HCT116 (cell line): ENCODE measurements at regions not wholly inside any gene's neighbourhood (a gene's known extent, or its start where the extent isn't known, plus 50 kb on each side); places are given as distances from the start of the nearest gene placed in this dataset.

Experiments used
- ATAC-seq: fragments of 200-7000 bp; cut with Tn5 transposase; 2 replicates; pipeline ENCODE4 v1.9.1; 2020; ENCODE audit warnings: mild to moderate bottlenecking, moderate library complexity
- BruUV-seq: library from RNA; stranded (reverse); fragments of 400-500 nt; replicated peaks from 2 replicates; lab custom pipeline; 2021; lab: Mats Ljungman, UMichigan
- CTCF ChIA-PET: fragments of 300-600 bp; sonication (Branson Sonifier 250); formaldehyde crosslinking; loops from one replicate; lab custom pipeline; 2021; ENCODE audit warnings: antibody characterized with exemption; lab: Charles Lee
- POLR2A ChIA-PET: fragments of 300-600, 350-600 bp; sonication (Branson Sonifier 250); formaldehyde crosslinking; loops from one replicate; lab custom pipeline; 2021; ENCODE audit warnings: antibody characterized with exemption; lab: Charles Lee
- RAD21 ChIA-PET, 2 experiments: fragments of 300-600 bp; sonication (Branson Sonifier 250); formaldehyde crosslinking; loops; one replicate each; lab custom pipeline; 2023; ENCODE audit warnings: low total read pairs in 2 of 2; ENCODE audit not compliant: uncharacterized antibody in 2 of 2, unreplicated experiment in 2 of 2, low non-redundant PET in 1 of 2; lab: Charles Lee
- DNase-seq: peaks from one replicate; pipeline ENCODE4 v3.0.0-alpha.2; 2010; ENCODE audit warnings: low read depth, low spot score
- H2AFZ ChIP-seq: fragments of 200-600 bp; shearing (Covaris generic), sonication (generic); 2 replicates; pipeline ENCODE4 v1.6.1; 2017; ENCODE audit warnings: low read depth, mixed run types, mixed read lengths, antibody characterized with exemption, low read length; ENCODE audit not compliant: poor library complexity, severe bottlenecking
- H3K27ac ChIP-seq: 2 replicates; pipeline ENCODE4 v1.5.1; 2012; ENCODE audit warnings: low read depth, low read length
- H3K27me3 ChIP-seq: fragments of 200-600 bp; sonication (generic); 2 replicates; pipeline ENCODE4 v1.6.1; 2016; ENCODE audit warnings: mixed run types, low read length, mixed read lengths; ENCODE audit not compliant: insufficient read depth
- H3K36me3 ChIP-seq, 2 experiments: fragments of 200-500 bp in 1 of 2; fragments of 200-600 bp in 1 of 2; sonication (Bioruptor generic) in 1 of 2; sonication (generic) in 1 of 2; 2 replicates each; pipeline versions ENCODE4 v1.5.1 to v1.6.1; 2014 to 2016; ENCODE audit warnings: low read length in 2 of 2, inconsistent platforms in 1 of 2, mixed read lengths in 1 of 2, mixed run types in 1 of 2; ENCODE audit not compliant: insufficient read depth in 2 of 2, control insufficient read depth in 1 of 2
- H3K4me1 ChIP-seq, 2 experiments: fragments of 200-600 bp in 1 of 2; sonication (generic) in 1 of 2; 2 replicates each; pipeline versions ENCODE4 v1.5.1 to v1.6.1; 2012 to 2017; ENCODE audit warnings: low read length in 2 of 2, inconsistent platforms in 1 of 2, mild to moderate bottlenecking in 1 of 2, mixed read lengths in 1 of 2, mixed run types in 1 of 2, moderate library complexity in 1 of 2; ENCODE audit not compliant: insufficient read depth in 2 of 2, control insufficient read depth in 1 of 2
- H3K4me2 ChIP-seq: fragments of 200-600 bp; sonication (generic); 2 replicates; pipeline ENCODE4 v1.6.1; 2017; ENCODE audit warnings: mixed run types, low read length, mixed read lengths
- H3K4me3 ChIP-seq, 2 experiments: fragments of 200-600 bp in 1 of 2; sonication (generic) in 1 of 2; replicated peaks in 1 of 2; 2 replicates each; pipeline ENCODE4 v1.5.1; 2011 to 2016; ENCODE audit warnings: low read length in 2 of 2, control low read depth in 1 of 2, low read depth in 1 of 2, mild to moderate bottlenecking in 1 of 2, mixed read lengths in 1 of 2, mixed run types in 1 of 2
- H3K79me2 ChIP-seq: fragments of 200-600 bp; sonication (generic); 2 replicates; pipeline ENCODE4 v1.6.1; 2017; ENCODE audit warnings: mild to moderate bottlenecking, mixed run types, low read length, moderate library complexity, mixed read lengths; ENCODE audit not compliant: insufficient read depth
- H3K9ac ChIP-seq: fragments of 200-600 bp; sonication (generic); 2 replicates; pipeline ENCODE4 v1.6.1; 2016; ENCODE audit warnings: low read length, mixed read lengths
- H3K9me2 ChIP-seq: fragments of 200-600 bp; sonication (generic), shearing (Covaris generic); 2 replicates; pipeline ENCODE4 v1.6.1; 2017; ENCODE audit warnings: mixed run types, mild to moderate bottlenecking, moderate library complexity; ENCODE audit not compliant: insufficient read depth
- H3K9me3 ChIP-seq, 2 experiments: fragments of 200-500 bp in 1 of 2; fragments of 200-600 bp in 1 of 2; sonication (Bioruptor generic) in 1 of 2; sonication (generic) in 1 of 2; 2 replicates each; pipeline ENCODE4 v1.6.1; 2014 to 2017; ENCODE audit warnings: low read length in 2 of 2, mixed read lengths in 2 of 2, inconsistent platforms in 1 of 2, low read depth in 1 of 2, mild to moderate bottlenecking in 1 of 2, mixed run types in 1 of 2, moderate library complexity in 1 of 2; ENCODE audit not compliant: control insufficient read depth in 1 of 2, insufficient read depth in 1 of 2
- H4K20me1 ChIP-seq: fragments of 200-600 bp; sonication (generic), shearing (Covaris generic); 2 replicates; pipeline ENCODE4 v1.6.1; 2017; ENCODE audit warnings: mixed run types, mild to moderate bottlenecking, moderate library complexity; ENCODE audit not compliant: insufficient read depth
- EGR1 ChIP-seq: IDR thresholded peaks from 2 replicates; pipeline ENCODE4 v1.6.1; 2012; ENCODE audit warnings: low read depth
- POLR2A ChIP-seq: IDR thresholded peaks from 2 replicates; pipeline ENCODE4 v1.7.0; 2011; ENCODE audit warnings: borderline replicate concordance; ENCODE audit not compliant: insufficient read depth, insufficient read length; ENCODE audit errors: extremely low read depth
- POLR2AphosphoS5 ChIP-seq: IDR thresholded peaks from 2 replicates; pipeline ENCODE4 v1.6.1; 2011; ENCODE audit warnings: mild to moderate bottlenecking, low read depth, low read length, moderate library complexity
- TCF7L2 ChIP-seq: IDR thresholded peaks from 2 replicates; pipeline ENCODE4 v1.7.0; 2011; ENCODE audit warnings: borderline replicate concordance, inconsistent platforms; ENCODE audit not compliant: insufficient read depth, insufficient read length; ENCODE audit errors: extremely low read depth
- ZFX ChIP-seq: fragments of 450-650 bp; IDR thresholded peaks from 2 replicates; pipeline ENCODE4 v1.6.1; 2017
- intact Hi-C: fragments of 100-400 bp; cut with micrococcal nuclease; formaldehyde crosslinking; loops from 2 replicates; pipeline ENCODE4 v1.10.0; 2022
- TF ChIP-seq, protein P1 (sequence below), 3 experiments: fragments of 200-600 bp in 1 of 3; sonication (generic) in 1 of 3; IDR thresholded peaks in 2 of 3; conservative IDR thresholded peaks in 1 of 3; 2 replicates each; pipeline ENCODE4 v1.5.1; 2012 to 2017; ENCODE audit warnings: low read depth in 2 of 3, low read length in 2 of 3, antibody characterized with exemption in 1 of 3, borderline replicate concordance in 1 of 3, control low read depth in 1 of 3, mild to moderate bottlenecking in 1 of 3, mixed read lengths in 1 of 3, mixed run types in 1 of 3, moderate library complexity in 1 of 3; ENCODE audit not compliant: insufficient read depth in 1 of 3
- TF ChIP-seq, protein P2 (sequence below): IDR thresholded peaks from 2 replicates; pipeline ENCODE4 v1.6.1; 2012; ENCODE audit warnings: low read depth
- TF ChIP-seq, protein P3 (sequence below): IDR thresholded peaks from 2 replicates; pipeline ENCODE4 v1.6.1; 2012

DNA sequence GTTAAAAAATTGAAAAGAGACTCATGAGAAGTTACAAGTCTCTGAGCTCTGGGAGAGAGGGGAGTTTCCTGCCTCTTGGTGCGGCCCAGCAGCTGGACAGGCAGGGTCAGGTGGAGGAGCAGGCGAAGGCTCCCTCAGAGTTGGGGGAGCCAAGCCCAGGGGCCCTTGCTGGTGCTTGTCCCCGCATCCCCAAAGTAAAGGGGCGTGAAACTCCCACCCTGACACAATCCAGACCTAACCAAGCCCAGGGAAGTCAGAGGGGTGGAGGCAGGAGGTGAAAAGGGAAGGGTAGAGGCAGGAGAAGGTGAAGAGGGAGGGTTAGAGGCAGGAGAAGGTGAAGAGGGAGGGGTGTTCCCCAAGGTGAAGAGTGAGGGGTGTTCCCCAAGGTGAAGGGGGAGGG lies 322.8 kb downstream of the GLRX3 start:
- TF ChIP-seq POLR2A (no peak), ZFX (no peak), EGR1 (no peak)
- TF ChIP-seq, protein P1, sequence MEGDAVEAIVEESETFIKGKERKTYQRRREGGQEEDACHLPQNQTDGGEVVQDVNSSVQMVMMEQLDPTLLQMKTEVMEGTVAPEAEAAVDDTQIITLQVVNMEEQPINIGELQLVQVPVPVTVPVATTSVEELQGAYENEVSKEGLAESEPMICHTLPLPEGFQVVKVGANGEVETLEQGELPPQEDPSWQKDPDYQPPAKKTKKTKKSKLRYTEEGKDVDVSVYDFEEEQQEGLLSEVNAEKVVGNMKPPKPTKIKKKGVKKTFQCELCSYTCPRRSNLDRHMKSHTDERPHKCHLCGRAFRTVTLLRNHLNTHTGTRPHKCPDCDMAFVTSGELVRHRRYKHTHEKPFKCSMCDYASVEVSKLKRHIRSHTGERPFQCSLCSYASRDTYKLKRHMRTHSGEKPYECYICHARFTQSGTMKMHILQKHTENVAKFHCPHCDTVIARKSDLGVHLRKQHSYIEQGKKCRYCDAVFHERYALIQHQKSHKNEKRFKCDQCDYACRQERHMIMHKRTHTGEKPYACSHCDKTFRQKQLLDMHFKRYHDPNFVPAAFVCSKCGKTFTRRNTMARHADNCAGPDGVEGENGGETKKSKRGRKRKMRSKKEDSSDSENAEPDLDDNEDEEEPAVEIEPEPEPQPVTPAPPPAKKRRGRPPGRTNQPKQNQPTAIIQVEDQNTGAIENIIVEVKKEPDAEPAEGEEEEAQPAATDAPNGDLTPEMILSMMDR (IDR thresholded peaks at IDR 0.05 in 2 of 3, conservative IDR thresholded peaks at IDR 0.05 in 1 of 3; ENCODE audit: borderline replicate concordance in 1 of 3, insufficient read depth in 1 of 3, low read depth in 2 of 3, low read length in 2 of 3): no peak
- Histone ChIP-seq H3K4me1 (no peaks in the 10 kb centered on the region), H3K4me3 (no peak overlapping the region), H3K27me3 (no peaks in the 10 kb centered on the region), H4K20me1 (no peaks in the 10 kb centered on the region), H3K27ac (no peak overlapping the region), H3K79me2 (no peaks in the 10 kb centered on the region), H3K9me3 (no peaks in the 10 kb centered on the region), H3K9me2 (no peaks in the 10 kb centered on the region), H3K9ac (no peak overlapping the region), H3K4me2 (no peak overlapping the region), H3K36me3 (no peaks in the 10 kb centered on the region), H2AFZ (no peak overlapping the region)
- intact Hi-C loops: no loop called here
- DNase-seq: no peak
- ChIA-PET RAD21 (no interaction called here), CTCF (no interaction called here), POLR2A (no interaction called here)
- no peak for ATAC-seq
- no TSS peak for BruUV-seq

DNA sequence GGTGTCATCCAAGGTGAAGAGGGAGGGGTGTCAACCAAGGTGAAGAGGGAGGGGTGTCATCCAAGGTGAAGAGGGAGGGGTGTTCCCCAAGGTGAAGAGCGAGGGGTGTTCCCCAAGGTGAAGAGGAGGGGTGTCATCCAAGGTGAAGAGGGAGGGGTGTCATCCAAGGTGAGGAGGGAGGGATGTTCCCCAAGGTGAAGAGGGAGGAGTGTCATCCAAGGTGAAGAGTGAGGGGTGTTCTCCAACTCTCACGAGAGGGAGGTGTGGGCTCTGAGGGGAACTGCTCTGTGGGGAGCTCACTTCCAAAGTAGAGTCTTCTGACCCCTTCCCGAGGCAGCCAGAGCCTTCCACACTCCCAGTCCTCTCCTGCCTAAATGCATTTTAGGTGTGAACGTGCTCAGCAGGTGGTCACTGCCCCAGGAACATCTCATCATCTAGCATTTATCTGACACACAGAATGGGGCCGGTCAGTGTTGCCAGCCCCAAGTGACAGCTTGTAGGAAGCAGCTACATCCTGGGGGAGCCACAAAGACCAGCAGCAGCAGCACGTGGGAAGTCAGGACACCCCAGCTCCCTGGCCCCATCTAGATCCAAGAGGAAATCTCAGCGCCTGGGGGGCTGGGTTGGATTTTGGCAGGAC lies 323.8 kb downstream of the GLRX3 start:
- intact Hi-C loops: no loop called here
- Histone ChIP-seq H3K27ac (no peak overlapping the region), H3K36me3 (no peaks in the 10 kb centered on the region), H4K20me1 (no peaks in the 10 kb centered on the region), H3K9me3 (no peaks in the 10 kb centered on the region), H3K27me3 (no peaks in the 10 kb centered on the region), H3K9me2 (no peaks in the 10 kb centered on the region), H3K9ac (no peak overlapping the region), H3K4me3 (no peak overlapping the region), H3K79me2 (no peaks in the 10 kb centered on the region), H3K4me1 (no peaks in the 10 kb centered on the region), H2AFZ (no peak overlapping the region), H3K4me2 (no peak overlapping the region)
- ChIA-PET RAD21 (no interaction called here), POLR2A (no interaction called here), CTCF (no interaction called here)
- TF ChIP-seq, protein P2, sequence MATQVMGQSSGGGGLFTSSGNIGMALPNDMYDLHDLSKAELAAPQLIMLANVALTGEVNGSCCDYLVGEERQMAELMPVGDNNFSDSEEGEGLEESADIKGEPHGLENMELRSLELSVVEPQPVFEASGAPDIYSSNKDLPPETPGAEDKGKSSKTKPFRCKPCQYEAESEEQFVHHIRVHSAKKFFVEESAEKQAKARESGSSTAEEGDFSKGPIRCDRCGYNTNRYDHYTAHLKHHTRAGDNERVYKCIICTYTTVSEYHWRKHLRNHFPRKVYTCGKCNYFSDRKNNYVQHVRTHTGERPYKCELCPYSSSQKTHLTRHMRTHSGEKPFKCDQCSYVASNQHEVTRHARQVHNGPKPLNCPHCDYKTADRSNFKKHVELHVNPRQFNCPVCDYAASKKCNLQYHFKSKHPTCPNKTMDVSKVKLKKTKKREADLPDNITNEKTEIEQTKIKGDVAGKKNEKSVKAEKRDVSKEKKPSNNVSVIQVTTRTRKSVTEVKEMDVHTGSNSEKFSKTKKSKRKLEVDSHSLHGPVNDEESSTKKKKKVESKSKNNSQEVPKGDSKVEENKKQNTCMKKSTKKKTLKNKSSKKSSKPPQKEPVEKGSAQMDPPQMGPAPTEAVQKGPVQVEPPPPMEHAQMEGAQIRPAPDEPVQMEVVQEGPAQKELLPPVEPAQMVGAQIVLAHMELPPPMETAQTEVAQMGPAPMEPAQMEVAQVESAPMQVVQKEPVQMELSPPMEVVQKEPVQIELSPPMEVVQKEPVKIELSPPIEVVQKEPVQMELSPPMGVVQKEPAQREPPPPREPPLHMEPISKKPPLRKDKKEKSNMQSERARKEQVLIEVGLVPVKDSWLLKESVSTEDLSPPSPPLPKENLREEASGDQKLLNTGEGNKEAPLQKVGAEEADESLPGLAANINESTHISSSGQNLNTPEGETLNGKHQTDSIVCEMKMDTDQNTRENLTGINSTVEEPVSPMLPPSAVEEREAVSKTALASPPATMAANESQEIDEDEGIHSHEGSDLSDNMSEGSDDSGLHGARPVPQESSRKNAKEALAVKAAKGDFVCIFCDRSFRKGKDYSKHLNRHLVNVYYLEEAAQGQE: no peak
- TF ChIP-seq, protein P3, sequence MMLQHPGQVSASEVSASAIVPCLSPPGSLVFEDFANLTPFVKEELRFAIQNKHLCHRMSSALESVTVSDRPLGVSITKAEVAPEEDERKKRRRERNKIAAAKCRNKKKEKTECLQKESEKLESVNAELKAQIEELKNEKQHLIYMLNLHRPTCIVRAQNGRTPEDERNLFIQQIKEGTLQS: no peak
- TF ChIP-seq, protein P1 (IDR thresholded peaks at IDR 0.05 in 2 of 3, conservative IDR thresholded peaks at IDR 0.05 in 1 of 3; ENCODE audit: borderline replicate concordance in 1 of 3, insufficient read depth in 1 of 3, low read depth in 2 of 3, low read length in 2 of 3): no peak
- TF ChIP-seq TCF7L2 (no peak), POLR2AphosphoS5 (no peak)
- DNase-seq (no peak), ATAC-seq (no peak)
- BruUV-seq: no TSS peak
